AG09309 (cell line): ENCODE measurements at regions not wholly inside any gene's neighbourhood (a gene's known extent, or its start where the extent isn't known, plus 50 kb on each side); places are given as distances from the start of the nearest gene placed in this dataset.
"Not testable (repeated sequence)": the region's sequence is repeated elsewhere in the genome, so short reads cannot be mapped to it uniquely, and the experiment has no call there.

Experiments used
- DNase-seq: peaks from one replicate; pipeline ENCODE4 v3.0.0-alpha.2; 2010; ENCODE audit warnings: low read depth
- H3K4me3 ChIP-seq: 2 replicates; pipeline ENCODE4 v1.5.1; 2011; ENCODE audit warnings: mild to moderate bottlenecking, low read depth, low read length, moderate library complexity; ENCODE audit not compliant: control insufficient read depth
- TF ChIP-seq, protein P1 (sequence below): IDR thresholded peaks from 2 replicates; pipeline ENCODE4 v1.5.1; 2011; ENCODE audit warnings: mild to moderate bottlenecking, low read depth, low read length, inconsistent platforms; ENCODE audit not compliant: insufficient read depth, control insufficient read depth; ENCODE audit errors: missing control alignments

DNA sequence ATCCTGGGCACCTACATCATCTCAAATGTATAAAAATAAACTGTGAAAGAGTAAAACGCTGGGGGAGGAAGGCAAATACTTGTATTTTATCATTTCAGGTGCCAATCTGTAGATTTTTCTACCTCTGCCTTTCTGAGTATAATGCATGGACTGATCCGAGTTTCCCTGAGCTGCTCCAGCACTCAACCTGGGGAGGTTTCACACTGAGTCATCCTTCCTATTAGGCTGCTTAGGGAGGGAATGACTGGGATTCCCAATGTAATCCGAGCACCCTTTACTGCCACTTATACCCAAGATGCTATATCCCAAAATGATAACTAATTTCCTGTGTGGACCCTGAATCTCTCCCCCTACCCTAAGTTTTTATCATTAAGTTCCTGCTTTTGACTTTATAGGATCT is 126.6 kb downstream of the HNRNPD start:
- no peak for DNase-seq
- TF ChIP-seq, protein P1, sequence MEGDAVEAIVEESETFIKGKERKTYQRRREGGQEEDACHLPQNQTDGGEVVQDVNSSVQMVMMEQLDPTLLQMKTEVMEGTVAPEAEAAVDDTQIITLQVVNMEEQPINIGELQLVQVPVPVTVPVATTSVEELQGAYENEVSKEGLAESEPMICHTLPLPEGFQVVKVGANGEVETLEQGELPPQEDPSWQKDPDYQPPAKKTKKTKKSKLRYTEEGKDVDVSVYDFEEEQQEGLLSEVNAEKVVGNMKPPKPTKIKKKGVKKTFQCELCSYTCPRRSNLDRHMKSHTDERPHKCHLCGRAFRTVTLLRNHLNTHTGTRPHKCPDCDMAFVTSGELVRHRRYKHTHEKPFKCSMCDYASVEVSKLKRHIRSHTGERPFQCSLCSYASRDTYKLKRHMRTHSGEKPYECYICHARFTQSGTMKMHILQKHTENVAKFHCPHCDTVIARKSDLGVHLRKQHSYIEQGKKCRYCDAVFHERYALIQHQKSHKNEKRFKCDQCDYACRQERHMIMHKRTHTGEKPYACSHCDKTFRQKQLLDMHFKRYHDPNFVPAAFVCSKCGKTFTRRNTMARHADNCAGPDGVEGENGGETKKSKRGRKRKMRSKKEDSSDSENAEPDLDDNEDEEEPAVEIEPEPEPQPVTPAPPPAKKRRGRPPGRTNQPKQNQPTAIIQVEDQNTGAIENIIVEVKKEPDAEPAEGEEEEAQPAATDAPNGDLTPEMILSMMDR, result no peak

GRCh38 chr4:82241534-82241933 is 132.3 kb downstream of the HNRNPD start:
- H3K4me3 ChIP-seq, result no peak overlapping the region
- DNase-seq, result no peak
- TF ChIP-seq, protein P1, result no peak

More for the DNA sequence above, 126.6 kb downstream of the HNRNPD start:
- no peak overlapping the region for H3K4me3 ChIP-seq

GRCh38 chr4:82240410-82240809 is 133.4 kb downstream of the HNRNPD start:
- TF ChIP-seq, protein P1, result no peak
- H3K4me3 ChIP-seq, result no peak overlapping the region
- no peak for DNase-seq

- not testable (repeated sequence) for H3K4me3 ChIP-seq, DNase-seq
Observed at GRCh38 chr4:82237142-82237541, 136.6 kb downstream of the HNRNPD start.

GRCh38 chr4:82235346-82235745 is 138.4 kb downstream of the HNRNPD start:
- no peak for DNase-seq
- no peak overlapping the region for H3K4me3 ChIP-seq
- TF ChIP-seq, protein P1, result no peak

DNA sequence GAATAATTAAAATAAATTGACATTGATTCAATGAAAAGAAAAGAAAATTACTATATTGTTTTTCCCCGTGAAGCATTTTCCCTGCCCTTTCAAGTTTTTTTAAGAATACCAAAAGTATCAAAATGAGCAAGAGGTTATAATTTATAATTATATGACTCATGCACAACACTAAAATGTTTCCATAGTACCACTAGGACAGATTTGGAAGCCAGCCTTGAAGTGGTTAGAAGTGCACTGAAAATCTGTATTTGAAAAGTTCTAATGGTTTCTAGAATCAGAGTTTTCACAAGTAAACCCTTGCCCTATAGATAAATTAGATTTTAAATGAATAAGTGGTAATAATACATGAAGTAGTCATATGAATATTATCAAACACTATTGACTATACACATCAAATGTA is 140.9 kb downstream of the HNRNPD start:
- TF ChIP-seq, protein P1, result no peak
- no peak overlapping the region for H3K4me3 ChIP-seq
- DNase-seq, result no peak

GRCh38 chr4:82231806-82232205 is 142.0 kb downstream of the HNRNPD start:
- no peak overlapping the region for H3K4me3 ChIP-seq
- no peak for DNase-seq
- TF ChIP-seq, protein P1, result no peak

GRCh38 chr4:82230306-82230705 is 143.5 kb downstream of the HNRNPD start:
- H3K4me3 ChIP-seq, result no peak overlapping the region
- TF ChIP-seq, protein P1, result no peak
- no peak for DNase-seq
